Naive thymus-derived CD8-positive, alpha-beta T cell (primary cell): ENCODE measurements at regions not wholly inside any gene's neighbourhood (a gene's known extent, or its start where the extent isn't known, plus 50 kb on each side); places are given as distances from the start of the nearest gene placed in this dataset.

Experiments
- ATAC-seq, 2 donors: fragments of 150-1000 bp; cut with Tn5 transposase in 1 of 2; sonication (Bioruptor Pico), chemical (Tn5 transposase) in 1 of 2; 1 replicate in 1 of 2; 2 replicates in 1 of 2; pipeline ENCODE4 v1.10.0; 2021; ENCODE audit warnings: mild to moderate bottlenecking in 2 of 2, moderate library complexity in 2 of 2
- POLR2A ChIA-PET: fragments of 350-600 bp; sonication (Branson Sonifier 250); formaldehyde crosslinking; loops from one replicate; lab custom pipeline; 2021; ENCODE audit warnings: antibody characterized with exemption; lab: Charles Lee
- DNase-seq, 10 donors: peaks; one replicate each; pipeline versions ENCODE4 v3.0.0 to v3.0.0-alpha.2; 2020 to 2022
- H3K27ac Mint-ChIP-seq, 10 donors: one replicate each; pipeline ENCODE4 v1.8.0; 2020 to 2022; ENCODE audit warnings: mild to moderate bottlenecking in 10 of 10, mixed read lengths in 10 of 10, moderate library complexity in 4 of 10, inconsistent platforms in 1 of 10
- H3K27me3 Mint-ChIP-seq, 5 donors: one replicate each; pipeline ENCODE4 v1.8.0; 2021 to 2022; ENCODE audit warnings: mixed read lengths in 5 of 5
- H3K36me3 Mint-ChIP-seq, 3 donors: one replicate each; pipeline ENCODE4 v1.8.0; 2020 to 2022; ENCODE audit warnings: mixed read lengths in 3 of 3, mild to moderate bottlenecking in 2 of 3, inconsistent platforms in 1 of 3
- H3K4me1 Mint-ChIP-seq, 4 donors: one replicate each; pipeline ENCODE4 v1.8.0; 2021 to 2022; ENCODE audit warnings: mixed read lengths in 4 of 4
- H3K4me3 Mint-ChIP-seq, 10 donors: one replicate each; pipeline ENCODE4 v1.8.0; 2020 to 2022; ENCODE audit warnings: mild to moderate bottlenecking in 10 of 10, mixed read lengths in 10 of 10, moderate library complexity in 6 of 10, inconsistent platforms in 1 of 10
- H3K9me3 Mint-ChIP-seq, 9 donors: one replicate each; pipeline ENCODE4 v1.8.0; 2020 to 2022; ENCODE audit warnings: mixed read lengths in 9 of 9, mild to moderate bottlenecking in 3 of 9, inconsistent platforms in 1 of 9, moderate library complexity in 1 of 9

GRCh38 chr2:66014450-66014849 is 420.5 kb upstream of the MEIS1 start:
- DNase-seq = no peak
- Mint-ChIP-seq H3K4me3 (no peak overlapping the region), H3K9me3 (peaks cover 0 to 20% (median 3%) of the 10 kb centered on the region in 9 donors), H3K4me1 (no peaks in the 10 kb centered on the region), H3K27me3 (peaks cover 0 to 5% (median 2%) of the 10 kb centered on the region in 5 donors), H3K36me3 (no peaks in the 10 kb centered on the region), H3K27ac (no peak overlapping the region)
- POLR2A ChIA-PET = no interaction called here
- ATAC-seq = no peak

- no peak for ATAC-seq
- no peak overlapping the region for H3K27ac Mint-ChIP-seq
- no peak for DNase-seq
- no peaks in the 10 kb centered on the region for H3K36me3 Mint-ChIP-seq
- H3K27me3 Mint-ChIP-seq = peaks cover 0 to 5% (median 2%) of the 10 kb centered on the region in 5 donors
- H3K9me3 Mint-ChIP-seq = peaks cover 0 to 18% (median 3%) of the 10 kb centered on the region in 9 donors
- H3K4me3 Mint-ChIP-seq = no peak overlapping the region
- POLR2A ChIA-PET = no interaction called here
- H3K4me1 Mint-ChIP-seq = no peaks in the 10 kb centered on the region
These were observed 421.5 kb upstream of the MEIS1 start for GRCh38 chr2:66013456-66013855.

- Mint-ChIP-seq H3K4me1 (no peaks in the 10 kb centered on the region), H3K4me3 (no peak overlapping the region), H3K27me3 (peaks cover 2 to 19% (median 5%) of the 10 kb centered on the region in 5 donors), H3K36me3 (peaks cover 0 to 6% (median 0%) of the 10 kb centered on the region in 3 donors), H3K27ac (no peak overlapping the region), H3K9me3 (peaks cover 0 to 15% (median 0%) of the 10 kb centered on the region in 9 donors)
- no peak for ATAC-seq
- DNase-seq = no peak
- POLR2A ChIA-PET = no interaction called here
These were observed 431.0 kb upstream of the MEIS1 start for GRCh38 chr2:66003931-66004330.

GRCh38 chr2:66001538-66001937 is 433.4 kb upstream of the MEIS1 start:
- Mint-ChIP-seq H3K4me3 (no peak overlapping the region), H3K4me1 (no peaks in the 10 kb centered on the region), H3K36me3 (peaks cover 0 to 6% (median 0%) of the 10 kb centered on the region in 3 donors), H3K27me3 (peaks cover 1 to 14% (median 5%) of the 10 kb centered on the region in 5 donors), H3K27ac (no peak overlapping the region), H3K9me3 (peaks cover 0 to 15% (median under 1%) of the 10 kb centered on the region in 9 donors)
- DNase-seq (no peak), ATAC-seq (no peak)
- POLR2A ChIA-PET = no interaction called here

- H3K4me1 Mint-ChIP-seq = no peaks in the 10 kb centered on the region
- POLR2A ChIA-PET = no interaction called here
- DNase-seq = no peak
- H3K36me3 Mint-ChIP-seq = peaks cover 0 to 6% (median 0%) of the 10 kb centered on the region in 3 donors
- H3K27me3 Mint-ChIP-seq = peaks cover 0 to 14% (median 5%) of the 10 kb centered on the region in 5 donors
- ATAC-seq = no peak
- H3K9me3 Mint-ChIP-seq = peaks cover 0 to 15% (median 2%) of the 10 kb centered on the region in 9 donors
- H3K4me3 Mint-ChIP-seq = no peak overlapping the region
- H3K27ac Mint-ChIP-seq = no peak overlapping the region
These were observed 434.0 kb upstream of the MEIS1 start for GRCh38 chr2:66000901-66001300.

- Mint-ChIP-seq H3K27ac (no peak overlapping the region), H3K9me3 (peaks cover 0 to 12% (median 2%) of the 10 kb centered on the region in 9 donors), H3K4me1 (no peaks in the 10 kb centered on the region), H3K36me3 (peaks cover 0 to 6% (median 0%) of the 10 kb centered on the region in 3 donors), H3K4me3 (no peak overlapping the region), H3K27me3 (peaks cover 0 to 14% (median 5%) of the 10 kb centered on the region in 5 donors)
- ATAC-seq (no peak), DNase-seq (no peak)
- POLR2A ChIA-PET = no interaction called here
These were observed 435.1 kb upstream of the MEIS1 start for GRCh38 chr2:65999796-66000195.

- no peak overlapping the region for H3K4me3 Mint-ChIP-seq
- peaks cover 0 to 6% (median 0%) of the 10 kb centered on the region in 3 donors for H3K36me3 Mint-ChIP-seq
- POLR2A ChIA-PET = no interaction called here
- H3K27me3 Mint-ChIP-seq = peaks cover 0 to 11% (median 3%) of the 10 kb centered on the region in 5 donors
- no peaks in the 10 kb centered on the region for H3K4me1 Mint-ChIP-seq
- DNase-seq (no peak), ATAC-seq (no peak)
- no peak overlapping the region for H3K27ac Mint-ChIP-seq
- H3K9me3 Mint-ChIP-seq = peaks cover 0 to 5% (median 2%) of the 10 kb centered on the region in 9 donors
These were observed 435.8 kb upstream of the MEIS1 start for GRCh38 chr2:65999103-65999502.

GRCh38 chr2:65997961-65998360 is 437.0 kb upstream of the MEIS1 start:
- POLR2A ChIA-PET = no interaction called here
- no peak overlapping the region for H3K4me3 Mint-ChIP-seq
- ATAC-seq = no peak
- peaks cover 0 to 2% (median 0%) of the 10 kb centered on the region in 9 donors for H3K9me3 Mint-ChIP-seq
- no peak for DNase-seq
- H3K4me1 Mint-ChIP-seq = no peaks in the 10 kb centered on the region
- H3K27me3 Mint-ChIP-seq = peaks cover 0 to 7% (median 1%) of the 10 kb centered on the region in 5 donors
- H3K36me3 Mint-ChIP-seq = no peaks in the 10 kb centered on the region
- H3K27ac Mint-ChIP-seq = no peak overlapping the region

- ATAC-seq (no peak), DNase-seq (no peak)
- peak overlapping the region in 1 of 10 donors; percentile 15 for H3K27ac Mint-ChIP-seq
- H3K27me3 Mint-ChIP-seq = peaks cover 0 to 4% (median 0%) of the 10 kb centered on the region in 5 donors
- peaks cover 0 to 15% (median 7%) of the 10 kb centered on the region in 9 donors for H3K9me3 Mint-ChIP-seq
- no peaks in the 10 kb centered on the region for H3K4me1 Mint-ChIP-seq
- POLR2A ChIA-PET = no interaction called here
- H3K4me3 Mint-ChIP-seq = no peak overlapping the region
- no peaks in the 10 kb centered on the region for H3K36me3 Mint-ChIP-seq
These were observed 442.7 kb upstream of the MEIS1 start for GRCh38 chr2:65992198-65992554.

GRCh38 chr2:65991381-65992197 is 443.3 kb upstream of the MEIS1 start:
- ATAC-seq (no peak), DNase-seq (no peak)
- Mint-ChIP-seq H3K4me3 (no peak overlapping the region), H3K27me3 (peaks cover 0 to 1% (median 0%) of the 10 kb centered on the region in 5 donors), H3K9me3 (peaks cover 0 to 15% (median 7%) of the 10 kb centered on the region in 9 donors), H3K4me1 (no peaks in the 10 kb centered on the region), H3K36me3 (no peaks in the 10 kb centered on the region), H3K27ac (no peak overlapping the region)
- POLR2A ChIA-PET = no interaction called here

GRCh38 chr2:65985986-65986385 is 448.9 kb upstream of the MEIS1 start:
- Mint-ChIP-seq H3K36me3 (no peaks in the 10 kb centered on the region), H3K27me3 (peaks cover 0 to 2% (median 0%) of the 10 kb centered on the region in 5 donors), H3K27ac (no peak overlapping the region), H3K4me3 (no peak overlapping the region), H3K4me1 (no peaks in the 10 kb centered on the region), H3K9me3 (peaks cover 0 to 18% (median 11%) of the 10 kb centered on the region in 9 donors)
- POLR2A ChIA-PET = no interaction called here
- DNase-seq (no peak), ATAC-seq (no peak)

- H3K4me1 Mint-ChIP-seq = no peaks in the 10 kb centered on the region
- no peaks in the 10 kb centered on the region for H3K36me3 Mint-ChIP-seq
- no peak overlapping the region for H3K27ac Mint-ChIP-seq
- DNase-seq (no peak), ATAC-seq (no peak)
- no peak overlapping the region for H3K4me3 Mint-ChIP-seq
- H3K9me3 Mint-ChIP-seq = peaks cover 0 to 11% (median 7%) of the 10 kb centered on the region in 9 donors
- POLR2A ChIA-PET = no interaction called here
- H3K27me3 Mint-ChIP-seq = peaks cover 0 to 2% (median 0%) of the 10 kb centered on the region in 5 donors
These were observed 454.4 kb upstream of the MEIS1 start for GRCh38 chr2:65980531-65980930.

- Mint-ChIP-seq H3K36me3 (no peaks in the 10 kb centered on the region), H3K9me3 (peaks cover 0 to 12% (median 7%) of the 10 kb centered on the region in 9 donors), H3K4me1 (no peaks in the 10 kb centered on the region), H3K27me3 (no peaks in the 10 kb centered on the region), H3K27ac (no peak overlapping the region), H3K4me3 (no peak overlapping the region)
- POLR2A ChIA-PET = no interaction called here
- ATAC-seq (no peak), DNase-seq (no peak)
These were observed 455.5 kb upstream of the MEIS1 start for GRCh38 chr2:65979446-65979845.
